Spinal cord (tissue), 9 donors: ENCODE measurements at regions not wholly inside any gene's neighbourhood (a gene's known extent, or its start where the extent isn't known, plus 50 kb on each side); places are given as distances from the start of the nearest gene placed in this dataset.
A peak's percentile ranks its signal among the peaks of the same experiment; 100 is the strongest.

Experiments
- DNase-seq, 6 donors: peaks; one replicate each; pipeline versions ENCODE4 v3.0.0 to v3.0.0-alpha.2; 2013 to 2015; ENCODE audit warnings: low spot score in 6 of 6, low read depth in 4 of 6
- H3K27ac ChIP-seq: one replicate; pipeline ENCODE4 v1.5.1; 2013; ENCODE audit warnings: low read depth, low read length, control low read depth
- H3K27me3 ChIP-seq: one replicate; pipeline ENCODE4 v1.6.1; 2013; ENCODE audit warnings: low read length; ENCODE audit not compliant: control insufficient read depth, insufficient read depth
- H3K36me3 ChIP-seq: one replicate; pipeline ENCODE4 v1.6.1; 2013; ENCODE audit warnings: low read length; ENCODE audit not compliant: control insufficient read depth, insufficient read depth
- H3K4me1 ChIP-seq: one replicate; pipeline ENCODE4 v1.6.1; 2013; ENCODE audit warnings: low read length; ENCODE audit not compliant: control insufficient read depth, insufficient read depth
- H3K4me3 ChIP-seq: one replicate; pipeline ENCODE4 v1.5.1; 2013; ENCODE audit warnings: low read depth, low read length, control low read depth
- H3K9me3 ChIP-seq: one replicate; pipeline ENCODE4 v1.6.1; 2013; ENCODE audit warnings: low read length; ENCODE audit not compliant: control insufficient read depth, insufficient read depth
- WGBS: methylation state at CpG from one replicate; pipeline ENCODE4 v1.1.5; 2013; ENCODE audit warnings: missing lambda C conversion rate; ENCODE audit not compliant: insufficient coverage; 5-methylcytosine and 5-hydroxymethylcytosine counted together
- donor health status: healthy.

DNA sequence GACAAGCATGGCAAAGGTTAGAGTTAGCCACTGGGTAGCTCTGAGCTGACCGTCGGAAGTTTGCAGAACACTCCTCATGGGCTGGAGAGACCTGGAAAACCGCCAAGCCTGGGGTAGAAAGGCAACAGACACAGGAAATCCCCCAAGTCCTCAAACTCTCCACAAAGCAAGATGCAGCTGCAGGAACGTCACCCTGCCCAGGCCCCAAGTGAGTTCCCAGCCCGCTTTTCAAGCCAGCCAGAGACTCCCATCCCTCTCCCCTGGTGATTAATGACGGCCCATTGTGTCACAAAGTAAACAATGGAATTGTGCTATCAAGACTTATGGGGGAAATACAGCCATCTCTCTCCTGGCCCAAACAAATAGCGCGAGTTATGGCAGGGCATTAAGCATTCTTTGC lies 633.0 kb downstream of the TBC1D22A start:
- H3K4me1 ChIP-seq: peaks cover 7% of the 10 kb centered on the region
- no peak overlapping the region for H3K4me3 ChIP-seq
- H3K27me3 ChIP-seq: no peaks in the 10 kb centered on the region
- DNase-seq: peak in 3 of 6 donors; percentile 22 to 49 (median 42)
- H3K27ac ChIP-seq: no peak overlapping the region
- no peaks in the 10 kb centered on the region for H3K36me3 ChIP-seq
- no peaks in the 10 kb centered on the region for H3K9me3 ChIP-seq
- WGBS: 26% methylated on average over 7 of the region's 8 CpGs

- H3K9me3 ChIP-seq: no peaks in the 10 kb centered on the region
- H3K27me3 ChIP-seq: no peaks in the 10 kb centered on the region
- H3K4me3 ChIP-seq: no peak overlapping the region
- 73% methylated on average over 11 of the region's 12 CpGs for WGBS
- no peaks in the 10 kb centered on the region for H3K36me3 ChIP-seq
- no peak overlapping the region for H3K27ac ChIP-seq
- peaks cover 7% of the 10 kb centered on the region for H3K4me1 ChIP-seq
- DNase-seq: no peak
Measured at GRCh38 chr22:47394504-47395440, 632.3 kb downstream of the TBC1D22A start.

DNA sequence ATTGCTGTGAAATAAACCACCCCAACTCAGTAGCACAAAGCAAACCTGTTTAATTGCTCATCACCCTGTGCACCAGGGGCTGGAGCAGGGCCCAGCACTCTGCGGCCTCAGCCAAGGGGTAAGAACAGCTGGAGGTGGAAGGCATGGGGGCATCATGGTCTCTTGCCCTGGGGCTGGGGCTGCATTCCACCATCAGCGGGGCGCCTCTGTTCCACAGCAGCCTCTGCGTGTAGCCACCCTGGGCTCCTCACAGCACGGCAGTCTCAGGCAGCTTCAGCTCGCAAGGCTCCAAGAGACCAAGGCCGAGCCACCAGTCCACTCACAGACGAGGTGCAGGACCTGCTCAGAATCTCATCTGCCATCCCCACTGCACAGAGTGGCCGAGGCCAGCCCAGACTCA lies 630.7 kb downstream of the TBC1D22A start:
- H3K4me1 ChIP-seq: peaks cover 14% of the 10 kb centered on the region
- no peak overlapping the region for H3K27ac ChIP-seq
- H3K9me3 ChIP-seq: no peaks in the 10 kb centered on the region
- no peak for DNase-seq
- WGBS: 84% methylated on average over 9 of the region's 9 CpGs
- no peak overlapping the region for H3K4me3 ChIP-seq
- no peaks in the 10 kb centered on the region for H3K27me3 ChIP-seq
- no peaks in the 10 kb centered on the region for H3K36me3 ChIP-seq

DNA sequence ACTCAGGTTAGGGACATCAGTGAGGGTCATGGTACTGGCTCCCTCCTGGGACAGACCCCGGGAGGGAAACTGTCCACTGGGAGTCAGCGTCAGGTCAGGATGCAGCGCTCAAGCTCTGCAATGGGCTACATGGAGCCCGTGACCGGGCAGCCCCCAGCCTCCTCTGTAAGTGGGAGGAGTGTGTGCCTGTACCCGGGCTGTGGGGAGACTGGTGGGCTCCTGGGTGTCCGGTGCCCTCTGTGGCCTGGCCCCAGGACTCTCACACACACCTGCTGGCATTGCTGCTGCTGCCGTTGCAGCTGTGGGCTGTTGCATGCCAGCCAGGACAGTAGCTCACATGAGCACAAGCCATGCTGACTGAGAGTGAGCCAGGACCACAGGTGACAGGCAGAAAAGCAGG lies 630.3 kb downstream of the TBC1D22A start:
- Histone ChIP-seq H3K27me3 (no peaks in the 10 kb centered on the region), H3K36me3 (no peaks in the 10 kb centered on the region), H3K4me3 (no peak overlapping the region), H3K27ac (no peak overlapping the region), H3K9me3 (no peaks in the 10 kb centered on the region), H3K4me1 (peaks cover 17% of the 10 kb centered on the region)
- no peak for DNase-seq
- WGBS: 84% methylated on average over 8 of the region's 8 CpGs

DNA sequence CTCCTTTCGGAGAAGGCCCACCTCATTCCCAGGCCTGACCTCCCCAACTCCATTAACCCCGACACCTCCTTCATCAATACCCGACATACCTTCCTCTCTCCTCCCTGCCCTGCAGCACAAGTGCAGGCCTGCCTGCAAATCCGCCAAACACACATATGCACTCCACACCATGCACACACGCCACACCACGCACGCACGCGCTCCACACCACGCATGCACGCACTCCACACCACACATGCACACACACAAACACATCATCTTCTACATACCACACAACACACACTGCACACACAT lies 629.6 kb downstream of the TBC1D22A start:
- Histone ChIP-seq H3K36me3 (no peaks in the 10 kb centered on the region), H3K27me3 (no peaks in the 10 kb centered on the region), H3K4me1 (peaks cover 20% of the 10 kb centered on the region), H3K27ac (no peak overlapping the region), H3K9me3 (no peaks in the 10 kb centered on the region), H3K4me3 (no peak overlapping the region)
- no peak for DNase-seq
- WGBS: 70% methylated on average over 11 of the region's 11 CpGs

GRCh38 chr22:47391169-47392053 lies 629.0 kb downstream of the TBC1D22A start:
- no peaks in the 10 kb centered on the region for H3K36me3 ChIP-seq
- 80% methylated on average over 18 of the region's 23 CpGs for WGBS
- no peak for DNase-seq
- H3K4me1 ChIP-seq: peaks cover 26% of the 10 kb centered on the region
- H3K9me3 ChIP-seq: no peaks in the 10 kb centered on the region
- no peak overlapping the region for H3K4me3 ChIP-seq
- H3K27me3 ChIP-seq: no peaks in the 10 kb centered on the region
- H3K27ac ChIP-seq: no peak overlapping the region

DNA sequence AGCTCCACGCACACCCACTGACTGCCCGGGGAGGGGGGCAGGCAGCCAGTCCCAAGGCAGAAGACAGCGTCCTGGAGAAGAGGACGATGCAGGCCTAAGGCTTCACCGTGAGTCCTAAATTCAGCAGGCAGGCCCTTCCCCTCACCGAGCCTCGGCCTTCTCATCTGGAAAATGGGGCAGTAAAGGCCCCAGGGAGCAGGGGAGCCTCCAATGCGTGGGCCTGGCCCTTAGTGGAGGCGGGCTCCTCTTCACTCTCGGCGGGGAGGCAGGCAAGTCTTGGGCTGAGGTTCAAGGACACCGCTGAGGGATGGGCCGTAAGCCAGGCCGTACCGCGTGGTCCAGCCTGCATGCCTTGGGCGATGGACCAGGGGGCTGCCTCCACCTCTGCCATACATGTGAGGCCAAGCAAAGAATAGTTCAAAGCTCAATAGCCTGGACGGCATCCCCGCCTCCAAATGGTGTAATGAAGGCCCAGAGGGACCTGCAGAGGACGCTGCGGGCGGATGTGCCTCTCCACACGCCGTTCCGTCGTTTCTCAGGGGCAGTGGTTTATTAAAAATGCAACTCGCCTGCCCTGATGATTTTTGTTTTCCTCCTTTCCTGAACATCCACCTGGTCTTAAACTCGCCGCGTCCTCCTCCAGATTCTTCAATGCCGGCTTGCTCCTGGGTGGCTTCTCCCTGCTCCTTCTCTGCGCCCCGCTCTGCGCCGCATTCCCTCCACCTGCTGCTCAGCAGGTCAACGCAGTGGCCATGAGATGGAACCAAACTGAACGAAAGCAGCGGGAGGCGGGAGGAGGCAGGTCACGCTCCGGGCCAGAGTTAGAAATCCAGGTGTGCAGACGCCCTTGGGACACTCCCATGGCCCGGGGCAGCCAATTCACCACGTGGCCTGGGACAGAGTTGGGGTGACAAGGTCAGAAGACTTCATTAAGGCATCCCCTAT lies 627.8 kb downstream of the TBC1D22A start:
- no peak for DNase-seq
- Histone ChIP-seq H3K4me1 (peaks cover 21% of the 10 kb centered on the region), H3K9me3 (no peaks in the 10 kb centered on the region), H3K27me3 (no peaks in the 10 kb centered on the region), H3K4me3 (no peak overlapping the region), H3K27ac (no peak overlapping the region), H3K36me3 (no peaks in the 10 kb centered on the region)
- 87% methylated on average over 40 of the region's 44 CpGs for WGBS

GRCh38 chr22:47389201-47389600 lies 626.8 kb downstream of the TBC1D22A start:
- Histone ChIP-seq H3K9me3 (no peaks in the 10 kb centered on the region), H3K27me3 (no peaks in the 10 kb centered on the region), H3K4me3 (no peak overlapping the region), H3K36me3 (no peaks in the 10 kb centered on the region), H3K4me1 (peaks cover 20% of the 10 kb centered on the region), H3K27ac (no peak overlapping the region)
- DNase-seq: no peak
- WGBS: 76% methylated on average over 11 of the region's 11 CpGs

- H3K36me3 ChIP-seq: no peaks in the 10 kb centered on the region
- WGBS: 56% methylated on average over 5 of the region's 5 CpGs
- H3K4me1 ChIP-seq: peaks cover 20% of the 10 kb centered on the region
- no peaks in the 10 kb centered on the region for H3K27me3 ChIP-seq
- H3K4me3 ChIP-seq: no peak overlapping the region
- H3K9me3 ChIP-seq: no peaks in the 10 kb centered on the region
- no peak for DNase-seq
- H3K27ac ChIP-seq: no peak overlapping the region
Measured at GRCh38 chr22:47388778-47389177, 626.3 kb downstream of the TBC1D22A start.
